Right kidney (tissue), 1 donor: ENCODE measurements at regions not wholly inside any gene's neighbourhood (a gene's known extent, or its start where the extent isn't known, plus 50 kb on each side); places are given as distances from the start of the nearest gene placed in this dataset.
"Not testable (repeated sequence)": the region's sequence is repeated elsewhere in the genome, so short reads cannot be mapped to it uniquely, and the experiment has no call there.

Experiments used
- DNase-seq: peaks from one replicate; pipeline ENCODE4 v3.0.0-alpha.2; 2016

GRCh38 chr2:101609433-101609832, 88.1 kb upstream of the MAP4K4 start:
- no peak for DNase-seq

DNA sequence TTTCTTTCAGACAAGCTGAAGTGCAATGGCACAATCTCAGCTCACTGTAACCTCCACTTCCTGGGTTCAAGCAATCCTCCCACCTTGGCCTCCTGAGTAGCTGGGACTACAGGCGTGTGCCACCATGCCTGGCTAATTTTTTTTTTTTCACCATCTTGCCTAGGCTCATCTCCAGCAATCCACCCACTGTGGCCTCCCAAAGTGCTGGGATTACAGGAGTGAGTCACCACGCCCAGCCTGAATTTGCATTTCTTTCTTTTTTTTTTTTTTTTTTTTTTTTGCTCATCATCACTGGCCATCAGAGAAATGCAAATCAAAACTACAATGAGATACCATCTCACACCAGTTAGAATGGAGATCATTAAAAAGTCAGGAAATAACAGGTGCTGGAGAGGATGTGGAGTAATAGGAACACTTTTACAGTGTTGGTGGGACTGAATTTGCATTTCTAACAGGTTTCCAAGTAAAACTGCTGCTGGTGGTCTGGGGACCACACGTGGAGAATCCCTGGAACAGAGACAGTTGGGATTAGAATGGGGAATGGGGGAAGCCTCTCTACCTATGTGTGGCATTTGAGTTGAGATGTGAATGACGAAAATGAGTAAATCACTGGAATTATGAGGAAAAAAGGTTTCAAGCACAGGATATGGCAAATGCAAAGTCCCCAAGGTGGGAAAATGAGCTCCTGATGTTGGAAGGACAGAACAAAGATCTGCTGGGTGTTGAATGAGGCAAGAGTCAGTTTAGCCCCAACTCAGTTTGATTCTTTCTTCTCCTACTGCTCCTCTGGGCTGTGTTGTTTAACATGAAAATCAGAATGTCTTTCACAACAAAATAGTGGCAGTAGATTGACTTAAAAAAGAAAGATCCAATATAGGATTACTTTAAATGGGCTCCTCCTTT, 88.8 kb upstream of the MAP4K4 start:
- DNase-seq = no peak

DNA sequence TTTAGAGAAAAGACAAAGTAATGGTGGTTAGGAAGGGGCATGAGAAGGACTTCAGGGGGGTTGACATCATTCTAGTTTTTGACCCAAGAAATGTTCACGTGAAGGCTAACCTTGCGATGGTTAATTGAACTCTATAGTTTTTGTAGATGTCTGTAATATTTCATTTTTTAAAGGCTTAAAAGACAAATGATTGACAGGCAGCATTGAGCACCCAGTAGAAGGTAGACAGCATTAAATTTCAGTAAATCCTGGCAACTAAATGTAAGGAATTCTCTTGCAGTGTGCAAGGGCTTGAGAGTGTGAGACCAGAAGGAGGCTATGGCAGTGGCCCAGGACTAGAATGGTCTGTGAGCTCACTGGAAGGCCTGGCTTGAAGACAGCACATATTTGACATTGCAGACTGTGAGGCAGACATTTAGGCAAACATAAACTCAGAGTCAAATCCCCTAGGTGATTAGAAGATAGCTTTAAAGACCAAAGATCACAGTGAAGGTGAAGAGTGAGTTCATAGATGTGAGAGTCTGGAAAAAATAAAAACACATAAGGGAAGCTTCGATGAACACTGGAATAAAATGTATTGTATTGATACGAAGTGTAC, 100.1 kb upstream of the MAP4K4 start:
- DNase-seq = no peak

DNA sequence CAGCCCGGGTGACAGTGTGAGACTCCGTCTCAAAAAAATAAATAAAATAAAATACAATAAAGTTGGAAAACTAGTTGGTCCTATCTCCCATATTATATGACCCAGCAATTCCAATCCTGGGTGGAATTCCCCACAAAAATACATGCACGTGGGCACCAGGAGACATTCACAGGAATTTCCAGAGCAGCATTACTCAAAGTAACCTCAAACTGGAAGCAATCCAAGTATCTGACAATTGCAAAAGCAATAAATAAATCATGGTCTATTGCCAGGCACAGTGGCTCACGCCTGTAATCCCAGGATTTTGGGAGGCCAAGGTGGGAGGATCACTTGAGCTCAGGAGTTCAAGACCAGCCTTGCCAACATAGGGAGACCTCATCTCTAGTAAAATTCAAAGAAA, 101.2 kb upstream of the MAP4K4 start:
- DNase-seq = no peak

DNA sequence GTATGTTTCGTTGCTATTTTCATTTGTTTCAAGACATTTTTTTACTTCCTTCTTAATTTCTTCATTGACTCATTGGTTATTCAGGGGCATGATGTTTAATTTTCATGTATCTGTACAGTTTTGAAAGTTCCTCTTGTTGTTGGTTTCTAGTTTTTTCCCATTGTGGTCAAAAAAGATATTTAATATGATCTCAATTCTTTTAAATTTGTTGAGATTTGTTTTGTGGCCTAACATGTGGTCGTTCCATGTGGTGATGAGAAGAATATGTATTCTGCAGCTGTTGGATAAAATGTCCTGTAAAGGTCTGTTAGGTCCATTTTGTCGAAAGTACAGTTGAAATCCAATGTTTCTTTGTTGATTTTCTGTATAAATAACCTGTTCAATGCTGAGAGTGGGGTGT, 110.3 kb upstream of the MAP4K4 start:
- DNase-seq = no peak

- DNase-seq = no peak
Observed at GRCh38 chr2:101583861-101584260, 108.9 kb upstream of the RFX8 start.

GRCh38 chr2:101581675-101582299, 106.9 kb upstream of the RFX8 start:
- DNase-seq = no peak

- no peak for DNase-seq
Observed at GRCh38 chr2:101580528-101580927, 105.6 kb upstream of the RFX8 start.

- no peak for DNase-seq
Observed at GRCh38 chr2:101578671-101579070, 103.8 kb upstream of the RFX8 start.

DNA sequence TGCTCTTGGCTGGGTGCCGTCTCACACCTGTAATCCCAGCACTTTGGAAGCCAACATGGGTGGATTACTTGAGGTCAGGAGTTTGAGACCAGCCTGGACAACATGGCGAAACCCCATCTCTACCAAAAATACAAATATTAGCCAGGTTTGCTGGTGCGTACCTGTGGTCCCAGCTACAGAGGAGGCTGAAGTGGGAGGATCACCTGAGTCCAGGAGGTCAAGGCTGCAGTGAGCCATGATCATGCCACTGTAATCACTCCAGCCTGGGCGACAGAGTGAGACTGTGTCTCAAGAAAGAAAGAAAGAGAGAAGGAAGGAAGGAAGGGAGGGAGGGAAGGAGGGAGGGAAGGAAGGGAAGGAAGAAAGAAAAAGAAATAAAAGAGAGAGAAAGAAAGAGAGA, 103.2 kb upstream of the RFX8 start:
- DNase-seq = not testable (repeated sequence)

DNA sequence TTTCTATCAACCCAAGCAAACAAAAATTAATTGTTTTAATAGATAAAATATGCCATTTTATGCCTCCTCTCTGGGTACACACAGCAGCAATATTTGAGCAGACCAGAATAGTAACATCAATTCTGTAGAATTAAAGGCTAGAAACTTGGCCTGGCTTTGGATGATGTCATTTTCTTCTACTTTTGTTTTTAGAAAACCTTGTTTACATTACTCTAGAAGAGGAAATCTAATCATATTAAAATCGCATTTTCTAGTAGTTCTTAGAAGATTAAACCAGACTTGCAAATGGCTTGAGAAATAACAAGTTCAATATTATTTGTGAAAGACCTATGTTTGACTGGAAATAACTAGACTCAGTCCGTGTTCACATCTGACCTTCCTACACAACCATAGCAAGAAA, 102.3 kb upstream of the RFX8 start:
- no peak for DNase-seq

DNA sequence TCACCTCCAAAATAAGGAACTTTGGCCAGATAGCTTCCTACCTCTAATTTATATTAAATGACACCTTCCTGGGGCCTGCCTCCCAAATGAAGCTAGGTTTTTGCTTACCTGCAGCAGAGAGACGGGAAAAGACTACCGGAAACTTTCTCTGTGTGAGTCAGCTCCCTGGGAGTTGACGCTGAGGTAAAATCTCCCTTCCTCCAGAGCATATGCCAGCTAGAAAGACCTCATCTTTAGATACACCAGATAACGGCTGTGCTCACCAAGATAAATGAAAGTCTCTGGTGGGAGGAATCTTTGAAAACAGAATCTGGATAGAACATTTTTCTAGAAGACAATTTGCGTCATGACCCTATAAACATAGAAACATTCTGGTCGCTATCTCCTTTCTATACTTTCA, 99.7 kb upstream of the RFX8 start:
- no peak for DNase-seq

GRCh38 chr2:101571951-101572350, 97.0 kb upstream of the RFX8 start:
- DNase-seq = no peak

DNA sequence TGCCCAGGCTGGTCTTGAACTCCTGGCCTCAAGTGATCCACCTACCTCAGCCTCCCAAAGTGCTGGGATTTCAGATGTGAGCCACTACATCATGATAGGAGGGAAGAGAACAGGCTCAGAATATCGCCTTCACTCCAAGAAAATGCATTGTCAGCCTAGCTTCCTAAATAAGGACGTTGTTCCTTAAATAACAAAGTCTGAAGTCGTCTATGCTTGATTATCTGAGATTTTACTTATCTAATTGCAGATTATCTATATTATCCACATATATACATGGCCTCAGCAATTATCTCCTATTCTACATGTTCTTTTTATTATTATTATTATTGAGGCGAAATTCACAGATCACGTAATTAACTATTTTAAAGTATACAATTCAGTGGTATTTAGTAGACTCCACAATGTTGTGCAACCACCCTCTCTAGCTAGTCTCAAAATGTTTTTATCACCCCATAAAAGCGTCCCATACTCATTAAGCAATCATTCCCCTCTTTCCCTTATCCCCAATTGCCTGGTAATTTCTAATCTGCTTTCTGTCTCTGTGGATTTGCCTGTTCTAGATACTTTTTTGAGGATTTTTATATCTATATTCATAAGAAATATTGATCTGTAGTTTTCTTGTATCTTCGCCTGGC, 95.1 kb upstream of the RFX8 start:
- DNase-seq = no peak

- DNase-seq = no peak
Observed at GRCh38 chr2:101568969-101569368, 94.1 kb upstream of the RFX8 start.

DNA sequence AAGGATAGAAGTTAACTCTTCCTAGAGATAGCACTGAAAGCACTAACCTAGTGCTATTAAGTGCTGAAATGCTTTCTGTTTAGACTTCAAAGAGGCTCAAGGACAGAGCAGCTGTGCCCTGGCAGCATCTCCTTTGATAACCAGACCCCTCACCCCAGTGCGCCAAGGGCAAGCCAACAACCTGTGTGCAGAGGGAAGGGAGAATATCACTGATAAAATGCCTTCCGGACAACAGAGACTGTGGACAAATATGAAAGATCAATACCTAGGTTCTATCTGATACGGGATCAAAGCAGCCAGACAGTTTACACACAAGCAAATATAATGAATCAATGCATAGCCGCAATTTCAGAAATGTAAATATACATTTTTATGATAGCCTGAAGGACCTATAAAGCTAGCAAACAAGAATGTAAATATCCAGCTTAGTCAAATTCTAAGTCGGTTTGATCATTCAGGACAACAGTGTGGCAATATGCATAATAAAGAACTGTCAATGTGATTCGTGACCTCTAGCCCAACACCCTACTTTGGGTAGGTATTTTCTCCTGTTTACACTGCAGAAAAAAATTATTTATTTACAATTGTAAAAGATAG, 91.8 kb upstream of the RFX8 start:
- no peak for DNase-seq

GRCh38 chr2:101563849-101564248, 88.9 kb upstream of the RFX8 start:
- DNase-seq = no peak

DNA sequence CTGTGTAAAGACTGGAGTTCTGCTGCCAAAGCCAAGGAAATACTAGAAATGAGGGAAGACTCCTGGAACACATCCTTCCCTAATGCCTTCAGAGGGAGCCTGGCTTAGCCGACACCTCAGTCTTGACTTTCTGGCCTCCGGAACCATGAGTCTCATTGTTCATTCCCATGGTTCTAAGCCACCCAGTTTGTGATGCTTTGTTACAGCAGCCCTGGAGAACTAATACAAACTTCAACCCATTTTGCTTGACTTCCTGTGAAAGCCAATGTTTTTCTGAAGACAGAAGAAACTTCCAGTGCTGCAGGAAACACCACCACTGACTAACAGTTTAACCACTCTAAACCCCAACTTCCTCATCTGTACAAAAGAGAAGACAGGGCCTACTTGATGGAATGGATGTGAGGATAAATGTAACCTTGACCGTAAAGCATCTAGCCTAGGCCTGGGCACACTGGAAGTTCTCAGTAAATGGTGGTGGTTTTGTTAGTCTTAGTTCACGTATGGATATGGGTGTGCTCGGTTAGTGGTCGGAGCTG, 85.9 kb upstream of the RFX8 start:
- no peak for DNase-seq

GRCh38 chr2:101559551-101559950, 84.6 kb upstream of the RFX8 start:
- DNase-seq = peak; percentile 2

- peak; percentile 7 for DNase-seq
Observed at GRCh38 chr2:101558740-101559525, 84.0 kb upstream of the RFX8 start.

GRCh38 chr2:101556033-101556459, 81.1 kb upstream of the RFX8 start:
- DNase-seq = no peak
